ENCODE measurements at regions not wholly inside any gene's neighbourhood (a gene's known extent, or its start where the extent isn't known, plus 50 kb on each side); places are given as distances from the start of the nearest gene placed in this dataset.

DNA sequence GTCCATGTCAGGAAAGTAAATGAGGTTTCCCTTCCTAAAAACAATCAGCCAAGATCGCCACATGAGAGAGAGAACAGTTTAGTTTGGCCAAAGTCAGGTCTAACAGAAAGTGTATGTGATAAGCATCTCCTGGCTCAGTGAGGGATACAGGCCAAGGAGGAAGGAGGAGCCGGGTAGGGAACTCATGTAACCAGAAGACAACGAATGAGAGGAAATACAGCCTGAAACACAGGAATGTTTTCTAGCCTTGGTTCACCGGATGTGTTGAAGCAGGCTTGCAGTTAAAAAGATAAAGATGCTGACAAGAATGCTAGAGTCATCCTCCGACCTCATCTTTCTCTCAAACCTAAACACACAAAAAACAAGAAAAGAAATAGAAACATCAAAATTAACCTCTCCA is 283.9 kb upstream of the SIX2 start:
- TF ChIP-seq, protein P1, sequence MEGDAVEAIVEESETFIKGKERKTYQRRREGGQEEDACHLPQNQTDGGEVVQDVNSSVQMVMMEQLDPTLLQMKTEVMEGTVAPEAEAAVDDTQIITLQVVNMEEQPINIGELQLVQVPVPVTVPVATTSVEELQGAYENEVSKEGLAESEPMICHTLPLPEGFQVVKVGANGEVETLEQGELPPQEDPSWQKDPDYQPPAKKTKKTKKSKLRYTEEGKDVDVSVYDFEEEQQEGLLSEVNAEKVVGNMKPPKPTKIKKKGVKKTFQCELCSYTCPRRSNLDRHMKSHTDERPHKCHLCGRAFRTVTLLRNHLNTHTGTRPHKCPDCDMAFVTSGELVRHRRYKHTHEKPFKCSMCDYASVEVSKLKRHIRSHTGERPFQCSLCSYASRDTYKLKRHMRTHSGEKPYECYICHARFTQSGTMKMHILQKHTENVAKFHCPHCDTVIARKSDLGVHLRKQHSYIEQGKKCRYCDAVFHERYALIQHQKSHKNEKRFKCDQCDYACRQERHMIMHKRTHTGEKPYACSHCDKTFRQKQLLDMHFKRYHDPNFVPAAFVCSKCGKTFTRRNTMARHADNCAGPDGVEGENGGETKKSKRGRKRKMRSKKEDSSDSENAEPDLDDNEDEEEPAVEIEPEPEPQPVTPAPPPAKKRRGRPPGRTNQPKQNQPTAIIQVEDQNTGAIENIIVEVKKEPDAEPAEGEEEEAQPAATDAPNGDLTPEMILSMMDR (IDR thresholded peaks at IDR 0.05; ENCODE audit: extremely low read depth, insufficient read depth, missing control alignments): no peak
- no peak for DNase-seq (ENCODE audit: low spot score)
- in situ Hi-C loops (cut with MboI; ENCODE audit: low pct_unique_long_range_greater_than_20kb, low sequenced_read_pairs, unreplicated experiment): no loop called here

DNA sequence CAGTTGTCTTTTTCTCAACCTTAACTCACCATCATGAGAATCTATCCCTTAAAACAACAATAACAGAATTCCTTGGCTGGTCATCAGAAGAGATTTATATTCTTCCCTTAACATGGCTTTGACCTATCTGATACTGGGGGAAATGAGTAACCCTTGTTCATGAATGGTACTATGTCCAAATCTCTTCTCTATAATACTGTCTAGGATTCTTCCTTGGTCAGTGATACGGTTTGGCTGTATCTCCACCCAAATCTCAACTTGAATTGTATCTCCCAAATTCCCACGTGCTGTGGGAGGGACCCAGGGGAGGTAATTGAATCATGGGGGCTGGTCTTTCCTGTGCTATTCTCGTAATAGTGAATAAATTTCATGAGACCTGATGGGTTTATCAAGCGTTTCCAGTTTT is 282.0 kb upstream of the SIX2 start:
- TF ChIP-seq, protein P1 (IDR thresholded peaks at IDR 0.05; ENCODE audit: extremely low read depth, insufficient read depth, missing control alignments): no peak
- in situ Hi-C loops (cut with MboI; ENCODE audit: low pct_unique_long_range_greater_than_20kb, low sequenced_read_pairs, unreplicated experiment): no loop called here
- no peak for DNase-seq (ENCODE audit: low spot score)

DNA sequence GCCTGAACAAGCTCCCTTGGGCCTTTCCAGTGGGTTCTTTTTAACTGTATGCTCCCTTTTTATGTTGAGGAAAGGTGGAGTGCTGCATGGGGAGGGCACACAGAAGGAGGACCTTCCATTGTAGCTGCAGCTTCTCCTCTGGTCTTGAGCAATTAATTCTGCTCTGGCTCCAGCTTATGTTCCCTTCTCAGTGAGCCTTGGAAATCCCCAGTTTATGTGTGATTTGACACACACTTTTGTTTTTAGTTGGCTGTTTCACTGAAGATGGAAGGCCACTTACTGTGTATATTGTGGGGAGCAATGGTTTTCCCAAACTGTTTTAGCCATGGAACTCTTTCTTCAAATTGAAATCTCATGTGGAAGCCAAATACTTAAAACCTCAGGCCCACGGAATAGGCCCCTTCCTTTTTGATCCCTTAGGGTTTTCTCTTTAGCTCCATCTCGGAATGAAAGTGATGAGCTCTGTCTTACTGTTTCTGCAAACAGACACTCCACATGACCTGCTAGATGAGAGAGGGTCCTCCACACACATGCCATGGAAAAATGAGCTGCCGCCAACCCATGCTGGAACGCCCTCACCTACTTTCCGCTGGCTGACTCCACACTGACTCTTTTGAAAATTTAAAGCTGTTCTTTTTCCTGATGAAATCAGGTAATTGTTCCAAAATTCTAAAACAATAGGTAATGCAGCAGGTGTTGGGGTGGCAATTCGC is 280.9 kb upstream of the SIX2 start:
- in situ Hi-C loops (cut with MboI; ENCODE audit: low pct_unique_long_range_greater_than_20kb, low sequenced_read_pairs, unreplicated experiment): no loop called here
- DNase-seq (ENCODE audit: low spot score): peak; percentile 55
- TF ChIP-seq, protein P1 (IDR thresholded peaks at IDR 0.05; ENCODE audit: extremely low read depth, insufficient read depth, missing control alignments): no peak

DNA sequence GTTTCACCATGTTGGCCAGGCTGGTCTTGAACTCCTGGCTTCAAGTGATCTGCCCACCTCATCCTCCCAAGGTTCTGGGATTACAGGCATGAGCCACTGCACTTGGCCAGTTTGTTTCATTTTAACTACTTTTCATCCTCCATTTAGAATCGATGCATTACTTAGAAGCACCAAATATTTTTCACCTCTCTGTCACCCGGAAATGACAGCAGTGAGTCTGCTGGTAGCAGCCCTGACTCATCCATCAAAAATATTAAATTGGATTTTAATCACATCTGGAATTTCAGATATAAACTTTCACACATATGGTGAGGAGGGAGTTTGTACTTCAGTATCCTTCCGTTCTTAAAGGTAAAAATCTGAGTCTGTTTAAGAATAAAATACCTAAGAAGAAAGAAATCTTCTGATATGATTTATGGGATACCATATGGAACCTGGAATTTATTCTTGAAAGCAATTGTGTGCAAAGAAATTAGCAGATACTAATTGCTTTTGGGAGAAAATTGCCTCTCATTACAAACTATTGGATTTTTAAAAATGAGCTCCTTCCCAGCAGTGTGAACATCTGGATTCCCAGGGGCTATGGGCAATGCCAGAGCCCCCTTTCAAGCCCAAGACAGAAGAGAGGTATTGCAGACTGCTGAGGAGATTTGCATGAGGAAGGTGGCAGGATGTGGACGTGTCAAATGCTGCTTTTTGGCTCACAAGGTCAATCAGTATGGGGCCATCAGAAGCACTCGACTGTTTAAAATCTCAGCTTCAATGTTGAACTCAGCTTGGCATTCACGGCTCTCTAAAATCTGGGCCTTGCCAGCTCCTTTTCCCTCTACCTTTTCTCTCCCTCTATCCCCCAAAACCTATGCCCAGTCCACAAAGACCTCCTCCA is 279.5 kb upstream of the SIX2 start:
- in situ Hi-C loops (cut with MboI; ENCODE audit: low pct_unique_long_range_greater_than_20kb, low sequenced_read_pairs, unreplicated experiment): no loop called here
- TF ChIP-seq, protein P1 (IDR thresholded peaks at IDR 0.05; ENCODE audit: extremely low read depth, insufficient read depth, missing control alignments): no peak

DNA sequence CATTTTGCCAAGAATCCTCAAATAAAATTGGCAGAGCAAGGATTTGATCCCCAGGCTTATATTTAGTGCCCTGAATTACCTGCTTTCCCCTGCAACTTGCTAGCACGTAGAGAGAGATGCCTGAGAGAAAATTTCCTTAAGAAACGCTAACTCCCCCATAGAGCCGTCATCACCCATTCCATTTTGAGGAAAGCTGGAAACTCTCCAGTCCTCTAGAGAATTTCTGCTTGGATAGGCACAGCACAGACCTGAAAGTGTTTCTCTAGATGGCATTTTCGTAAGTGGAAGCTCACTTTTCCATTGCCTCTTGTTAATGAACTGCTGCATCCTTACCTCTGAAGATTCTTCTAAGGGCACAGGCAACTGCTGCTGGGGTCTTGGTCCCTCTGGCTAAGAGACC is 277.8 kb upstream of the SIX2 start:
- DNase-seq (ENCODE audit: low spot score): no peak
- TF ChIP-seq, protein P1 (IDR thresholded peaks at IDR 0.05; ENCODE audit: extremely low read depth, insufficient read depth, missing control alignments): no peak
- in situ Hi-C loops (cut with MboI; ENCODE audit: low pct_unique_long_range_greater_than_20kb, low sequenced_read_pairs, unreplicated experiment): no loop called here

More for the DNA sequence above, 279.5 kb upstream of the SIX2 start:
- peak; percentile 29 for DNase-seq (ENCODE audit: low spot score)

DNA sequence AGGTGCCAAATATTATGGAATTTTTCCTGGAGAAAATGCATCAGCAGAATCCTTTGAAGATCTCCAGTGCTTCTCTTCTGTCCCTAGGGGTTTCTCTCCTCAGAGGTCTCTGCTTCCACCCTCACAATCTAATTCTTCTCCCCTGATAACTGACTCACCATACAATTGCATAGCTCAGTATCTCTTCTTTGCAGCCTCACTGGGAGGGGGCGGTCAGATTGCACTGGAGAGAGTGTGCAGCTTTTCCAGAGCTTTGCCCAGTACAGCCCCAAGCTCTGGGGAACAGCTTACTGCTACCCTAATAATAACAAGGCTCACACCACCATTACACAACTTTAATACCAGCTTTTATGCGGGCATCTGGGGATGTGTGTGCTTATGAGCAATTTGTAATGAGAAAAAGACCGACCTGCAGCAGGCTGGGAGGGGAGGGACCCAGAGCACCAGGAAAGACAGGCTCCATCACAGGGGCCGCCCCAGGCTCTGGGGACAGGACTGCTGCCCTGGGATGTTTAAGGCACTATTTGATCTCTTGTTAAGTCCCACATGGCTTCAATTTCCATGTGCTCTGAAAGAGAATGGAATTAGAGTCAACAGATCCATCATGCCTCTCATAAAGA is 276.6 kb upstream of the SIX2 start:
- in situ Hi-C loops (cut with MboI; ENCODE audit: low pct_unique_long_range_greater_than_20kb, low sequenced_read_pairs, unreplicated experiment): no loop called here
- no peak for DNase-seq (ENCODE audit: low spot score)
- TF ChIP-seq, protein P1 (IDR thresholded peaks at IDR 0.05; ENCODE audit: extremely low read depth, insufficient read depth, missing control alignments): no peak
